Muscle of leg (tissue), 3 donors: ENCODE measurements at regions not wholly inside any gene's neighbourhood (a gene's known extent, or its start where the extent isn't known, plus 50 kb on each side); places are given as distances from the start of the nearest gene placed in this dataset.
A peak's percentile ranks its signal among the peaks of the same experiment; 100 is the strongest.

ENCODE experiments used
- DNase-seq: peaks from one replicate; pipeline ENCODE4 v3.0.0; 2013
- H3K27ac ChIP-seq: one replicate; pipeline ENCODE4 v1.5.1; 2013; ENCODE audit warnings: mild to moderate bottlenecking, low read length, control low read depth
- H3K27me3 ChIP-seq: one replicate; pipeline ENCODE4 v1.6.1; 2013; ENCODE audit warnings: low read length; ENCODE audit not compliant: control insufficient read depth, insufficient read depth
- H3K36me3 ChIP-seq: one replicate; pipeline ENCODE4 v1.6.1; 2013; ENCODE audit warnings: low read length; ENCODE audit not compliant: control insufficient read depth, insufficient read depth
- H3K4me1 ChIP-seq: one replicate; pipeline ENCODE4 v1.6.1; 2013; ENCODE audit warnings: low read length; ENCODE audit not compliant: control insufficient read depth, insufficient read depth
- H3K4me3 ChIP-seq: one replicate; pipeline ENCODE4 v1.5.1; 2013; ENCODE audit warnings: low read length, control low read depth
- H3K9me3 ChIP-seq: replicated peaks from 2 replicates; pipeline ENCODE4 v1.6.1; 2013; ENCODE audit warnings: low read depth, low read length; ENCODE audit not compliant: control insufficient read depth
- WGBS: methylation state at CpG from one replicate; pipeline ENCODE4 v1.1.5; 2013; ENCODE audit warnings: missing lambda C conversion rate; ENCODE audit not compliant: insufficient coverage; 5-methylcytosine and 5-hydroxymethylcytosine counted together

- no peaks in the 10 kb centered on the region for H3K36me3 ChIP-seq
- no peaks in the 10 kb centered on the region for H3K27me3 ChIP-seq
- no peak for DNase-seq
- no peak overlapping the region for H3K27ac ChIP-seq
- no peaks in the 10 kb centered on the region for H3K9me3 ChIP-seq
- no peak overlapping the region for H3K4me3 ChIP-seq
- H3K4me1 ChIP-seq, result no peaks in the 10 kb centered on the region
- WGBS, result no CpG with 5 or more reads among the region's 1 CpG
Measured at GRCh38 chr5:68012429-68012828, 203.1 kb upstream of the PIK3R1 start.

DNA sequence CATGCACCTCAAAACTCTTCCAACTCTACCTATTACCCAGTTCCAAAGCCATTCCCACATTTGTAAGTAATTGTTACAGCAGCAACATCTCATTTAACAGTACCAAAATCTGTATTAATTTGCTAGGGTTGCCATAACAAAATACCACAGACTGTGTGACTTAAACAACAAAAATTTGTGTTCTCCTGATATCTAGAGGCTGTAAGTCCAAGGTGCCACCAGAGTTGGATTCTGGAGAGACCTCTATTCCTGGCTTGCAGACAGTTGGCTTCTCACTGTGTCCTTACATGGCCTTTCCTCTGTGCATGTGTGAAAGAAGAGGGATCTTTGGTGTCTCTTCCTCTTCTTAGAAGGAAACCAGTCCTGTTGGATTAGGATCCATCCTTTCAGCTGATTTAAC, 203.8 kb upstream of the PIK3R1 start:
- Histone ChIP-seq H3K4me1 (no peaks in the 10 kb centered on the region), H3K36me3 (no peaks in the 10 kb centered on the region), H3K9me3 (no peaks in the 10 kb centered on the region), H3K27me3 (no peaks in the 10 kb centered on the region), H3K4me3 (no peak overlapping the region), H3K27ac (no peak overlapping the region)
- DNase-seq, result no peak

- 100% methylated on average over 1 of the region's 2 CpGs for WGBS
Measured at GRCh38 chr5:68011259-68011760, 204.2 kb upstream of the PIK3R1 start.

GRCh38 chr5:68010740-68011139, 204.8 kb upstream of the PIK3R1 start:
- Histone ChIP-seq H3K4me1 (no peaks in the 10 kb centered on the region), H3K36me3 (no peaks in the 10 kb centered on the region), H3K27me3 (no peaks in the 10 kb centered on the region), H3K9me3 (no peaks in the 10 kb centered on the region), H3K27ac (no peak overlapping the region), H3K4me3 (no peak overlapping the region)
- DNase-seq, result no peak
- 100% methylated on average over 1 of the region's 2 CpGs for WGBS

More at GRCh38 chr5:68011259-68011760, 204.2 kb upstream of the PIK3R1 start:
- no peak overlapping the region for H3K27ac ChIP-seq
- no peak overlapping the region for H3K4me3 ChIP-seq
- no peak for DNase-seq
- no peaks in the 10 kb centered on the region for H3K27me3 ChIP-seq
- H3K9me3 ChIP-seq, result no peaks in the 10 kb centered on the region
- H3K36me3 ChIP-seq, result no peaks in the 10 kb centered on the region
- no peaks in the 10 kb centered on the region for H3K4me1 ChIP-seq

- no peaks in the 10 kb centered on the region for H3K27me3 ChIP-seq
- no peak overlapping the region for H3K4me3 ChIP-seq
- H3K27ac ChIP-seq, result no peak overlapping the region
- no peaks in the 10 kb centered on the region for H3K4me1 ChIP-seq
- WGBS, result 80% methylated on average over 1 of the region's 3 CpGs
- H3K9me3 ChIP-seq, result no peaks in the 10 kb centered on the region
- no peaks in the 10 kb centered on the region for H3K36me3 ChIP-seq
- DNase-seq, result peak; percentile 68
Measured at GRCh38 chr5:68007451-68007850, 208.1 kb upstream of the PIK3R1 start.

- no peak for DNase-seq
- Histone ChIP-seq H3K27me3 (no peaks in the 10 kb centered on the region), H3K9me3 (no peaks in the 10 kb centered on the region), H3K36me3 (no peaks in the 10 kb centered on the region), H3K4me3 (no peak overlapping the region), H3K4me1 (peaks cover 3% of the 10 kb centered on the region), H3K27ac (no peak overlapping the region)
- WGBS, result 96% methylated on average over 2 of the region's 3 CpGs
Measured at GRCh38 chr5:68002836-68003235, 212.7 kb upstream of the PIK3R1 start.

DNA sequence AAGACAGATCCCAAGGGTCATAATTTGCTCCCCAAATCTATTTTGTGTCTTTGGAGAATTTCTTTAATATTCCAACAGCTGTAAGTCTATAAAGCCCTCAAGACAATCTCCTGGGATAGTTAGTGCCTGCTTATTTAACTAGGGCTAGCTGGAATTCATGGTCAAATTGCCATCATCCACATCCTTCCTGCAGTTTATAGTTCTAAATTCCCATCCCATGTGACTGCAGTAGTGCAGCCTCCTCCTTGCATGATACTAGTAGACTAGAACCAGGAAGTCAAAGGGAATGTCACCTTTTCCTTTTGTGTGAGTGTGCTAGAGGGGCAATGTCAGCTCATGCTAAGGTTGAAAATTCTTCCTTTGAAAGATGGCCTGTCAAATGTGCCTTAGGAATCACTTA, 214.8 kb upstream of the PIK3R1 start:
- no peak overlapping the region for H3K27ac ChIP-seq
- no peak overlapping the region for H3K4me3 ChIP-seq

GRCh38 chr5:67999391-67999790, 216.2 kb upstream of the PIK3R1 start:
- no peak overlapping the region for H3K4me3 ChIP-seq
- H3K9me3 ChIP-seq, result no peaks in the 10 kb centered on the region
- WGBS, result 57% methylated on average over 1 of the region's 2 CpGs
- peaks cover 3% of the 10 kb centered on the region for H3K4me1 ChIP-seq
- no peak overlapping the region for H3K27ac ChIP-seq
- H3K27me3 ChIP-seq, result no peaks in the 10 kb centered on the region
- H3K36me3 ChIP-seq, result no peaks in the 10 kb centered on the region
- DNase-seq, result peak; percentile 78

More for the DNA sequence above, 214.8 kb upstream of the PIK3R1 start:
- no peaks in the 10 kb centered on the region for H3K36me3 ChIP-seq
- DNase-seq, result no peak
- H3K27me3 ChIP-seq, result no peaks in the 10 kb centered on the region
- no peaks in the 10 kb centered on the region for H3K9me3 ChIP-seq
- peaks cover 3% of the 10 kb centered on the region for H3K4me1 ChIP-seq

- H3K27ac ChIP-seq, result peak overlapping the region; percentile 65
- H3K4me1 ChIP-seq, result peaks cover 3% of the 10 kb centered on the region
- peak; percentile 67 for DNase-seq
- no peaks in the 10 kb centered on the region for H3K27me3 ChIP-seq
- H3K9me3 ChIP-seq, result no peaks in the 10 kb centered on the region
- H3K4me3 ChIP-seq, result no peak overlapping the region
- H3K36me3 ChIP-seq, result no peaks in the 10 kb centered on the region
- WGBS, result 57% methylated on average over 5 of the region's 7 CpGs
Measured at GRCh38 chr5:67998709-67999261, 216.8 kb upstream of the PIK3R1 start.

- H3K36me3 ChIP-seq, result no peaks in the 10 kb centered on the region
- no CpG with 5 or more reads among the region's 5 CpGs for WGBS
- no peak overlapping the region for H3K27ac ChIP-seq
- H3K4me3 ChIP-seq, result no peak overlapping the region
- DNase-seq, result no peak
- H3K4me1 ChIP-seq, result peaks cover 3% of the 10 kb centered on the region
- no peaks in the 10 kb centered on the region for H3K27me3 ChIP-seq
- no peaks in the 10 kb centered on the region for H3K9me3 ChIP-seq
Measured at GRCh38 chr5:67997892-67998457, 217.6 kb upstream of the PIK3R1 start.

DNA sequence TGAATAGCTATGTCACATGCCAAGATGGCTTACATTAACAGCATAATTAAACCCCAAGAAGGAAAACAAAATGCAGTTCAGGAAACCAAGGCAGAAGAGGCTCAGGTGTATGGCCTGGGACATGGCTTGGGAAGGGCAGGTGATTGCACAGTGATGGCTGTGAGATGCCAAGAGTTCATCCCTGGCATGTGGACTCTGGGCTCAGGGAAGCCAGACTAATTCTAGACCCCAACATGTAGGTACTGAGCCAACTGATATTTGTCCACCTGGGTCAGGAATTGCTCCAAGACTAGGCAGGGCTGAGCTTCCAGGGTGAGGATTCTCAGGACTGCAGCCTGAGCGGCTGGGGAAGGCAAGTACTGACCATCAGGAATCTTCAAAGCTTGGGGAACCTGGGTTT, 218.4 kb upstream of the PIK3R1 start:
- no peaks in the 10 kb centered on the region for H3K9me3 ChIP-seq
- no CpG with 5 or more reads among the region's 1 CpG for WGBS
- DNase-seq, result no peak
- no peaks in the 10 kb centered on the region for H3K27me3 ChIP-seq
- H3K4me3 ChIP-seq, result no peak overlapping the region
- peaks cover 3% of the 10 kb centered on the region for H3K4me1 ChIP-seq
- no peaks in the 10 kb centered on the region for H3K36me3 ChIP-seq
- no peak overlapping the region for H3K27ac ChIP-seq
